HEK293 (cell line): ENCODE measurements at regions not wholly inside any gene's neighbourhood (a gene's known extent, or its start where the extent isn't known, plus 50 kb on each side); places are given as distances from the start of the nearest gene placed in this dataset.

Experiments used
- EGR2 ChIP-seq: fragments of 450-650 bp; formaldehyde crosslinking; IDR thresholded peaks from 2 replicates; pipeline ENCODE4 v1.5.1; 2016; ENCODE audit warnings: low read depth, missing biosample characterization, missing genetic modification characterization
- YY1 ChIP-seq: fragments of 450-650 bp; formaldehyde crosslinking; IDR thresholded peaks from 2 replicates; pipeline ENCODE4 v1.5.1; 2018; ENCODE audit warnings: missing biosample characterization, missing genetic modification characterization
- ZBTB21 ChIP-seq: fragments of 450-650 bp; formaldehyde crosslinking; IDR thresholded peaks from 2 replicates; pipeline ENCODE4 v1.5.1; 2017; ENCODE audit warnings: missing biosample characterization, missing genetic modification characterization
- ZNF140 ChIP-seq: fragments of 450-650 bp; formaldehyde crosslinking; IDR thresholded peaks from 2 replicates; pipeline ENCODE4 v1.5.1; 2016; ENCODE audit warnings: missing biosample characterization, missing genetic modification characterization
- ZNF24 ChIP-seq: fragments of 450-650 bp; formaldehyde crosslinking; IDR thresholded peaks from 2 replicates; pipeline ENCODE4 v1.5.1; 2016; ENCODE audit warnings: missing biosample characterization, missing genetic modification characterization
- ZNF433 ChIP-seq: fragments of 450-650 bp; formaldehyde crosslinking; IDR thresholded peaks from 2 replicates; pipeline ENCODE4 v1.5.1; 2016; ENCODE audit warnings: missing biosample characterization, missing genetic modification characterization, low read depth
- ZNF843 ChIP-seq: fragments of 450-650 bp; formaldehyde crosslinking; IDR thresholded peaks from 2 replicates; pipeline ENCODE4 v1.5.1; 2016; ENCODE audit warnings: missing biosample characterization, missing genetic modification characterization
- TF ChIP-seq, protein P1 (sequence below): fragments of 450-650 bp; formaldehyde crosslinking; IDR thresholded peaks from 2 replicates; pipeline ENCODE4 v1.5.1; 2016; ENCODE audit warnings: missing biosample characterization, missing genetic modification characterization
- TF ChIP-seq, protein P2 (sequence below): fragments of 450-650 bp; formaldehyde crosslinking; IDR thresholded peaks from 2 replicates; pipeline ENCODE4 v1.5.1; 2016; ENCODE audit warnings: missing biosample characterization, missing genetic modification characterization
- TF ChIP-seq, protein P3 (sequence below): fragments of 450-650 bp; formaldehyde crosslinking; IDR thresholded peaks from 2 replicates; pipeline ENCODE4 v1.5.1; 2016; ENCODE audit warnings: missing biosample characterization, missing genetic modification characterization
- TF ChIP-seq, protein P4 (sequence below): fragments of 450-650 bp; formaldehyde crosslinking; IDR thresholded peaks from 2 replicates; pipeline ENCODE4 v1.5.1; 2016; ENCODE audit warnings: missing biosample characterization, missing genetic modification characterization

DNA sequence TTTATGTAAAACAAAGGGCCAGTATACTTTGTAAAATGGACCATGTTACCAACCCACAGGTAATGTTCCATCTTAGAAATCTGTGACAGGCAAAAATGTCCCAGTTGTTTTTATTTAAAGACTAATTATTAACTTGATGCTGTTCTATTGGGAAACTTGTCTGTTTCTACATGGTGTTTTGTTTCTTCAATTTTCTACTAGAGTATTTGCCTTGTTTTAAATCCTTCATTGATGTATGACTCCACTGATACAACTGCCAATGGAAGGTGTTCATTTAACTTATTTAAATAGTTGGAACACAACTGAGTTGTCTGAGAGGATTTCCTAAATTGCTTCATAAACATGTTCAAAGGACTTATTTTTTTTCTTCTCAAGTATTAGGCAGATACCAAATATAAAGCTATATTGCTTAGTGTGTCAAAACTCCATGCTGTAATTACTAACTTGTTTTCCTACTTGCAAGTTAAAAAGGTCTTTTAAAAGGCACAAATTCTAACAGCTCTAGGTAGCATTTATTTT lies 152.0 kb upstream of the XPO1 start:
- TF ChIP-seq EGR2 (tag by site-specific recombination) (no peak), ZNF843 (tag by site-specific recombination) (no peak), YY1 (tag by site-specific recombination) (no peak), ZNF140 (tag by site-specific recombination) (no peak), ZNF433 (tag by site-specific recombination) (no peak), ZBTB21 (tag by site-specific recombination) (no peak), ZNF24 (tag by site-specific recombination) (no peak)
- TF ChIP-seq, protein P1, sequence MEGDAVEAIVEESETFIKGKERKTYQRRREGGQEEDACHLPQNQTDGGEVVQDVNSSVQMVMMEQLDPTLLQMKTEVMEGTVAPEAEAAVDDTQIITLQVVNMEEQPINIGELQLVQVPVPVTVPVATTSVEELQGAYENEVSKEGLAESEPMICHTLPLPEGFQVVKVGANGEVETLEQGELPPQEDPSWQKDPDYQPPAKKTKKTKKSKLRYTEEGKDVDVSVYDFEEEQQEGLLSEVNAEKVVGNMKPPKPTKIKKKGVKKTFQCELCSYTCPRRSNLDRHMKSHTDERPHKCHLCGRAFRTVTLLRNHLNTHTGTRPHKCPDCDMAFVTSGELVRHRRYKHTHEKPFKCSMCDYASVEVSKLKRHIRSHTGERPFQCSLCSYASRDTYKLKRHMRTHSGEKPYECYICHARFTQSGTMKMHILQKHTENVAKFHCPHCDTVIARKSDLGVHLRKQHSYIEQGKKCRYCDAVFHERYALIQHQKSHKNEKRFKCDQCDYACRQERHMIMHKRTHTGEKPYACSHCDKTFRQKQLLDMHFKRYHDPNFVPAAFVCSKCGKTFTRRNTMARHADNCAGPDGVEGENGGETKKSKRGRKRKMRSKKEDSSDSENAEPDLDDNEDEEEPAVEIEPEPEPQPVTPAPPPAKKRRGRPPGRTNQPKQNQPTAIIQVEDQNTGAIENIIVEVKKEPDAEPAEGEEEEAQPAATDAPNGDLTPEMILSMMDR = no peak
- TF ChIP-seq, protein P2, sequence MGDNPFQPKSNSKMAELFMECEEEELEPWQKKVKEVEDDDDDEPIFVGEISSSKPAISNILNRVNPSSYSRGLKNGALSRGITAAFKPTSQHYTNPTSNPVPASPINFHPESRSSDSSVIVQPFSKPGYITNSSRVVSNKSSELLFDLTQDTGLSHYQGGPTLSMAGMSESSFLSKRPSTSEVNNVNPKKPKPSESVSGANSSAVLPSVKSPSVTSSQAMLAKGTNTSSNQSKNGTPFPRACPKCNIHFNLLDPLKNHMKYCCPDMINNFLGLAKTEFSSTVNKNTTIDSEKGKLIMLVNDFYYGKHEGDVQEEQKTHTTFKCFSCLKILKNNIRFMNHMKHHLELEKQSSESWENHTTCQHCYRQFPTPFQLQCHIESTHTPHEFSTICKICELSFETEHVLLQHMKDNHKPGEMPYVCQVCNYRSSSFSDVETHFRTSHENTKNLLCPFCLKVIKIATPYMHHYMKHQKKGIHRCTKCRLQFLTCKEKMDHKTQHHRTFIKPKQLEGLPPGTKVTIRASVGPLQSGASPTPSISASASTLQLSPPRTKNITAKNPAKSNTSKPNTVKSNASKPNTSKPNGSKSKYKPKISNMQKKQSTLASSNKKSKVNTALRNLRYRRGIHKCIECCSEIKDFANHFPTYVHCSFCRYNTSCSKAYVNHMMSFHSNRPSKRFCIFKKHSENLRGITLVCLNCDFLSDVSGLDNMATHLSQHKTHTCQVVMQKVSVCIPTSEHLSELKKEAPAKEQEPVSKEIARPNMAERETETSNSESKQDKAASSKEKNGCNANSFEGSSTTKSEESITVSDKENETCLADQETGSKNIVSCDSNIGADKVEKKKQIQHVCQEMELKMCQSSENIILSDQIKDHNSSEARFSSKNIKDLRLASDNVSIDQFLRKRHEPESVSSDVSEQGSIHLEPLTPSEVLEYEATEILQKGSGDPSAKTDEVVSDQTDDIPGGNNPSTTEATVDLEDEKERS (tag by site-specific recombination) = no peak
- TF ChIP-seq, protein P3, sequence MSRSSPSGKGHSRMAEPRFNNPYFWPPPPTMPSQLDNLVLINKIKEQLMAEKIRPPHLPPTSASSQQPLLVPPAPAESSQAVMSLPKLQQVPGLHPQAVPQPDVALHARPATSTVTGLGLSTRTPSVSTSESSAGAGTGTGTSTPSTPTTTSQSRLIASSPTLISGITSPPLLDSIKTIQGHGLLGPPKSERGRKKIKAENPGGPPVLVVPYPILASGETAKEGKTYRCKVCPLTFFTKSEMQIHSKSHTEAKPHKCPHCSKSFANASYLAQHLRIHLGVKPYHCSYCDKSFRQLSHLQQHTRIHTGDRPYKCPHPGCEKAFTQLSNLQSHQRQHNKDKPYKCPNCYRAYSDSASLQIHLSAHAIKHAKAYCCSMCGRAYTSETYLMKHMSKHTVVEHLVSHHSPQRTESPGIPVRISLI (tag by site-specific recombination) = no peak
- TF ChIP-seq, protein P4, sequence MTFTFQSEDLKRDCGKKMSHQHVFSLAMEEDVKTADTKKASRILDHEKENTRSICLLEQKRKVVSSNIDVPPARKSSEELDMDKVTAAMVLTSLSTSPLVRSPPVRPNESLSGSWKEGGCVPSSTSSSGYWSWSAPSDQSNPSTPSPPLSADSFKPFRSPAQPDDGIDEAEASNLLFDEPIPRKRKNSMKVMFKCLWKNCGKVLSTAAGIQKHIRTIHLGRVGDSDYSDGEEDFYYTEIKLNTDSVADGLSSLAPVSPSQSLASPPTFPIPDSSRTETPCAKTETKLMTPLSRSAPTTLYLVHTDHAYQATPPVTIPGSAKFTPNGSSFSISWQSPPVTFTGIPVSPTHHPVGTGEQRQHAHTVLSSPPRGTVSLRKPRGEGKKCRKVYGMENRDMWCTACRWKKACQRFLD (tag by site-specific recombination) = no peak
